GM12878 (cell line): ENCODE measurements at regions not wholly inside any gene's neighbourhood (a gene's known extent, or its start where the extent isn't known, plus 50 kb on each side); places are given as distances from the start of the nearest gene placed in this dataset.

Experiments used
- EP300 ChIP-seq, 2 experiments: fragments of 150-350 bp in 1 of 2; IDR thresholded peaks; 2 replicates each; pipeline ENCODE4 v1.6.1; 2011 to 2012; ENCODE audit warnings: low read depth in 2 of 2, low read length in 2 of 2, borderline replicate concordance in 1 of 2, improper control_type of control experiment in 1 of 2, inconsistent platforms in 1 of 2; ENCODE audit not compliant: control insufficient read depth in 1 of 2
- EZH2 ChIP-seq: IDR thresholded peaks from 2 replicates; pipeline ENCODE4 v1.6.1; 2012; ENCODE audit warnings: low read depth, mild to moderate bottlenecking, control low read depth, inconsistent platforms, low read length, borderline replicate concordance; ENCODE audit not compliant: control insufficient read depth
- MYC ChIP-seq: IDR thresholded peaks from 2 replicates; pipeline ENCODE4 v1.6.1; 2011; ENCODE audit warnings: mild to moderate bottlenecking, low read length, moderate library complexity, inconsistent platforms; ENCODE audit not compliant: insufficient read depth, insufficient replicate concordance, insufficient read length, severe bottlenecking
- POLR2AphosphoS2 ChIP-seq: IDR thresholded peaks from 2 replicates; pipeline ENCODE4 v1.6.1; 2011; ENCODE audit warnings: low read depth, mild to moderate bottlenecking, low read length, improper control_type of control experiment, moderate library complexity
- TF ChIP-seq, protein P1 (sequence below), 3 experiments: IDR thresholded peaks in 2 of 3; conservative IDR thresholded peaks in 1 of 3; 2 replicates each; pipeline ENCODE4 v1.5.1; 2011; ENCODE audit warnings: low read depth in 3 of 3, low read length in 3 of 3, mild to moderate bottlenecking in 3 of 3, control low read depth in 2 of 3, moderate library complexity in 2 of 3, inconsistent platforms in 1 of 3, mixed read lengths in 1 of 3; ENCODE audit not compliant: control insufficient read depth in 2 of 3, insufficient read depth in 1 of 3; ENCODE audit errors: extremely low read depth in 1 of 3
- TF ChIP-seq, protein P2 (sequence below): IDR thresholded peaks from 2 replicates; pipeline ENCODE4 v1.6.1; 2012; ENCODE audit warnings: low read depth, low read length, improper control_type of control experiment

DNA sequence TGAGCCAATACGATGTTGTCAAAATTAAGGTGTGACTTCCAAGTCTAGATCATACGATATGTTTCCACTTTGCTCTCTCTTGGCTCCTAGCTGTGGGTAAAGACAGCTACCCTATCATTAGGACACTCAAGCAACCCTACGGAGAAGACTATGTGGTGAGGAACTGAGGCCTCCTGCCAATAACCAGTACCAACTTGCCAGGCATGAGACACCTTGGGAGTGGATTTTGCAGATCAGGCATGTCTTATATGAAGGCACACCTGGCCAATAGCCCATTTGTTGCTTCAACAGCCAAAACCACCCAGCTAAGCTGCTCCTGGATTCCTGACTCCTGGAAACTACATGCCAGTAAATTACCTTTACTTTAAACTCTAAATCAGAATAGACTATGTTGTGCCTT, 863.4 kb downstream of the DHX35 start:
- TF ChIP-seq, protein P1, sequence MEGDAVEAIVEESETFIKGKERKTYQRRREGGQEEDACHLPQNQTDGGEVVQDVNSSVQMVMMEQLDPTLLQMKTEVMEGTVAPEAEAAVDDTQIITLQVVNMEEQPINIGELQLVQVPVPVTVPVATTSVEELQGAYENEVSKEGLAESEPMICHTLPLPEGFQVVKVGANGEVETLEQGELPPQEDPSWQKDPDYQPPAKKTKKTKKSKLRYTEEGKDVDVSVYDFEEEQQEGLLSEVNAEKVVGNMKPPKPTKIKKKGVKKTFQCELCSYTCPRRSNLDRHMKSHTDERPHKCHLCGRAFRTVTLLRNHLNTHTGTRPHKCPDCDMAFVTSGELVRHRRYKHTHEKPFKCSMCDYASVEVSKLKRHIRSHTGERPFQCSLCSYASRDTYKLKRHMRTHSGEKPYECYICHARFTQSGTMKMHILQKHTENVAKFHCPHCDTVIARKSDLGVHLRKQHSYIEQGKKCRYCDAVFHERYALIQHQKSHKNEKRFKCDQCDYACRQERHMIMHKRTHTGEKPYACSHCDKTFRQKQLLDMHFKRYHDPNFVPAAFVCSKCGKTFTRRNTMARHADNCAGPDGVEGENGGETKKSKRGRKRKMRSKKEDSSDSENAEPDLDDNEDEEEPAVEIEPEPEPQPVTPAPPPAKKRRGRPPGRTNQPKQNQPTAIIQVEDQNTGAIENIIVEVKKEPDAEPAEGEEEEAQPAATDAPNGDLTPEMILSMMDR (IDR thresholded peaks at IDR 0.05 in 2 of 3, conservative IDR thresholded peaks at IDR 0.05 in 1 of 3; ENCODE audit: control insufficient read depth in 2 of 3, extremely low read depth in 1 of 3, insufficient read depth in 1 of 3, low read depth in 3 of 3, low read length in 3 of 3): no peak
- TF ChIP-seq MYC (no peak), EZH2 (no peak), EP300 (IDR thresholded peaks at IDR 0.05; ENCODE audit: borderline replicate concordance in 1 of 2, control insufficient read depth in 1 of 2, low read depth in 2 of 2, low read length in 2 of 2) (no peak), POLR2AphosphoS2 (no peak)
- TF ChIP-seq, protein P2, sequence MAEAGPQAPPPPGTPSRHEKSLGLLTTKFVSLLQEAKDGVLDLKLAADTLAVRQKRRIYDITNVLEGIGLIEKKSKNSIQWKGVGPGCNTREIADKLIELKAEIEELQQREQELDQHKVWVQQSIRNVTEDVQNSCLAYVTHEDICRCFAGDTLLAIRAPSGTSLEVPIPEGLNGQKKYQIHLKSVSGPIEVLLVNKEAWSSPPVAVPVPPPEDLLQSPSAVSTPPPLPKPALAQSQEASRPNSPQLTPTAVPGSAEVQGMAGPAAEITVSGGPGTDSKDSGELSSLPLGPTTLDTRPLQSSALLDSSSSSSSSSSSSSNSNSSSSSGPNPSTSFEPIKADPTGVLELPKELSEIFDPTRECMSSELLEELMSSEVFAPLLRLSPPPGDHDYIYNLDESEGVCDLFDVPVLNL: no peak
